Activated B cell treated with CpG ODN at 0.5 μM for 24 hours (primary cell): ENCODE measurements at regions not wholly inside any gene's neighbourhood (a gene's known extent, or its start where the extent isn't known, plus 50 kb on each side); places are given as distances from the start of the nearest gene placed in this dataset.

Source experiments
- ATAC-seq: fragments of 200-7000 bp; cut with Tn5 transposase; one replicate; pipeline ENCODE4 v1.10.0; 2021; ENCODE audit warnings: low read depth, mild to moderate bottlenecking, moderate library complexity
- CTCF ChIA-PET: fragments of 350-600 bp; sonication (Branson Sonifier 250); formaldehyde crosslinking; loops from one replicate; lab custom pipeline; 2021; ENCODE audit warnings: antibody characterized with exemption; lab: Charles Lee
- POLR2A ChIA-PET: fragments of 350-600 bp; sonication (Branson Sonifier 250); formaldehyde crosslinking; loops from one replicate; lab custom pipeline; 2021; ENCODE audit warnings: antibody characterized with exemption; lab: Charles Lee
- DNase-seq: peaks from one replicate; pipeline ENCODE4 v3.0.0; 2022
- H3K27ac Mint-ChIP-seq: one replicate; pipeline ENCODE4 v1.8.0; 2020; ENCODE audit warnings: mixed read lengths
- H3K27me3 Mint-ChIP-seq: one replicate; pipeline ENCODE4 v1.8.0; 2021; ENCODE audit warnings: mixed read lengths
- H3K36me3 Mint-ChIP-seq: one replicate; pipeline ENCODE4 v1.8.0; 2021; ENCODE audit warnings: low read depth, mixed read lengths
- H3K4me1 Mint-ChIP-seq: one replicate; pipeline ENCODE4 v1.8.0; 2021; ENCODE audit warnings: mixed read lengths
- H3K4me3 Mint-ChIP-seq: one replicate; pipeline ENCODE4 v1.8.0; 2020; ENCODE audit warnings: mild to moderate bottlenecking, mixed read lengths
- H3K9me3 Mint-ChIP-seq: one replicate; pipeline ENCODE4 v1.8.0; 2020; ENCODE audit warnings: mixed read lengths
- CTCF ChIP-seq: fragments of 200-600 bp; IDR thresholded peaks from one replicate; pipeline ENCODE4 v1.8.0; 2022; ENCODE audit warnings: antibody characterized with exemption, mild to moderate bottlenecking
- intact Hi-C: fragments of 100-400 bp; cut with micrococcal nuclease; formaldehyde crosslinking; loops from one replicate; pipeline ENCODE4 v1.15.1; 2024

- CTCF ChIA-PET = no interaction called here
- no peak for TF ChIP-seq CTCF
- POLR2A ChIA-PET = no interaction called here
- intact Hi-C loops = no loop called here
- no peaks in the 10 kb centered on the region for H3K27me3 Mint-ChIP-seq
- peaks cover 2% of the 10 kb centered on the region for H3K9me3 Mint-ChIP-seq
- no peak overlapping the region for H3K4me3 Mint-ChIP-seq
- H3K4me1 Mint-ChIP-seq = no peaks in the 10 kb centered on the region
- no peak for ATAC-seq
- H3K36me3 Mint-ChIP-seq = no peaks in the 10 kb centered on the region
- H3K27ac Mint-ChIP-seq = no peak overlapping the region
- no peak for DNase-seq
Measured at GRCh38 chr16:51747329-51747728, 596.3 kb upstream of the SALL1 start.

- ATAC-seq (no peak), DNase-seq (no peak)
- no peak overlapping the region for H3K4me3 Mint-ChIP-seq
- no peaks in the 10 kb centered on the region for H3K36me3 Mint-ChIP-seq
- no peaks in the 10 kb centered on the region for H3K9me3 Mint-ChIP-seq
- ChIA-PET POLR2A (no interaction called here), CTCF (no interaction called here)
- no peak overlapping the region for H3K27ac Mint-ChIP-seq
- no peak for TF ChIP-seq CTCF
- H3K27me3 Mint-ChIP-seq = no peaks in the 10 kb centered on the region
- H3K4me1 Mint-ChIP-seq = no peaks in the 10 kb centered on the region
- intact Hi-C loops = no loop called here
Measured at GRCh38 chr16:51734220-51734619, 583.1 kb upstream of the SALL1 start.

GRCh38 chr16:51733181-51733580 lies 582.1 kb upstream of the SALL1 start:
- intact Hi-C loops = no loop called here
- no peaks in the 10 kb centered on the region for H3K4me1 Mint-ChIP-seq

GRCh38 chr16:51731160-51731559 lies 580.1 kb upstream of the SALL1 start:
- CTCF ChIA-PET = no interaction called here
- H3K9me3 Mint-ChIP-seq = peaks cover 4% of the 10 kb centered on the region
- no peaks in the 10 kb centered on the region for H3K27me3 Mint-ChIP-seq
- no peak overlapping the region for H3K4me3 Mint-ChIP-seq
- intact Hi-C loops = no loop called here
- DNase-seq (no peak), ATAC-seq (no peak)
- H3K36me3 Mint-ChIP-seq = no peaks in the 10 kb centered on the region
- TF ChIP-seq CTCF = no peak
- H3K4me1 Mint-ChIP-seq = no peaks in the 10 kb centered on the region
- POLR2A ChIA-PET = no interaction called here
- H3K27ac Mint-ChIP-seq = no peak overlapping the region

More at GRCh38 chr16:51733181-51733580, 582.1 kb upstream of the SALL1 start:
- no peak for ATAC-seq
- Mint-ChIP-seq H3K36me3 (no peaks in the 10 kb centered on the region), H3K4me3 (no peak overlapping the region), H3K27me3 (no peaks in the 10 kb centered on the region), H3K9me3 (no peaks in the 10 kb centered on the region), H3K27ac (no peak overlapping the region)
- ChIA-PET CTCF (no interaction called here), POLR2A (no interaction called here)
- no peak for DNase-seq
- TF ChIP-seq CTCF = no peak

- H3K27me3 Mint-ChIP-seq = no peaks in the 10 kb centered on the region
- H3K4me3 Mint-ChIP-seq = no peak overlapping the region
- H3K9me3 Mint-ChIP-seq = peaks cover 4% of the 10 kb centered on the region
- ChIA-PET POLR2A (no interaction called here), CTCF (no interaction called here)
- H3K4me1 Mint-ChIP-seq = no peaks in the 10 kb centered on the region
- intact Hi-C loops = no loop called here
- DNase-seq = no peak
- H3K27ac Mint-ChIP-seq = no peak overlapping the region
- no peak for ATAC-seq
- H3K36me3 Mint-ChIP-seq = no peaks in the 10 kb centered on the region
- no peak for TF ChIP-seq CTCF
Measured at GRCh38 chr16:51723036-51723724, 572.1 kb upstream of the SALL1 start.
